T47D (cell line): ENCODE measurements at regions not wholly inside any gene's neighbourhood (a gene's known extent, or its start where the extent isn't known, plus 50 kb on each side); places are given as distances from the start of the nearest gene placed in this dataset.
"Not testable (repeated sequence)": the region's sequence is repeated elsewhere in the genome, so short reads cannot be mapped to it uniquely, and the experiment has no call there.

Source experiments
- DNase-seq, 2 experiments: peaks; one replicate each; pipeline versions ENCODE4 v3.0.0 to v3.0.0-alpha.2; 2011 to 2012; ENCODE audit warnings: low read depth in 1 of 2, low spot score in 1 of 2
- JUND ChIP-seq: IDR thresholded peaks from 2 replicates; pipeline ENCODE4 v1.6.1; 2012; ENCODE audit warnings: low read depth
- in situ Hi-C: cut with HindIII; loops from 2 replicates; pipeline ENCODE4 v1.10.0; 2016; ENCODE audit warnings: low sequenced_read_pairs, low pct_unique_long_range_greater_than_20kb

DNA sequence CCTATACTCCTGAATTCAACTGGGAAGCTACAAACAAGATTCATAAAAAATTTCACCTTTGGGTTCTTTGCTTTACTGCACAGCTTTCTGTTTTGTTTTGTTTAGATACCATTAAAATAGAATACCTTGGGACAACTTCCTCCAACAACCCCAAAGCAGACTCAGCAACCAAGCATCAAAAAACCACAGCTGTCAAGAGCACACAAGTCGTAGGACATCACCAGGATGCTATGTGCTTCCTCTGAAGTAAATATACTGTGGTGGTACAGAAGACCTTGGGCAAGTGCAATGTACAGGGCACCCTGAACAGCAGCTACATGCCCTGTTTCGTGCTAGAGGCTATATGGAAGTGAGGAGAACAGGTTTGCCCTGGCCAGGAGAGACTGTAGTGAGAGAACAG is 359.3 kb downstream of the BCL11B start:
- in situ Hi-C loops, result no loop called here
- TF ChIP-seq JUND, result no peak
- DNase-seq, result no peak

DNA sequence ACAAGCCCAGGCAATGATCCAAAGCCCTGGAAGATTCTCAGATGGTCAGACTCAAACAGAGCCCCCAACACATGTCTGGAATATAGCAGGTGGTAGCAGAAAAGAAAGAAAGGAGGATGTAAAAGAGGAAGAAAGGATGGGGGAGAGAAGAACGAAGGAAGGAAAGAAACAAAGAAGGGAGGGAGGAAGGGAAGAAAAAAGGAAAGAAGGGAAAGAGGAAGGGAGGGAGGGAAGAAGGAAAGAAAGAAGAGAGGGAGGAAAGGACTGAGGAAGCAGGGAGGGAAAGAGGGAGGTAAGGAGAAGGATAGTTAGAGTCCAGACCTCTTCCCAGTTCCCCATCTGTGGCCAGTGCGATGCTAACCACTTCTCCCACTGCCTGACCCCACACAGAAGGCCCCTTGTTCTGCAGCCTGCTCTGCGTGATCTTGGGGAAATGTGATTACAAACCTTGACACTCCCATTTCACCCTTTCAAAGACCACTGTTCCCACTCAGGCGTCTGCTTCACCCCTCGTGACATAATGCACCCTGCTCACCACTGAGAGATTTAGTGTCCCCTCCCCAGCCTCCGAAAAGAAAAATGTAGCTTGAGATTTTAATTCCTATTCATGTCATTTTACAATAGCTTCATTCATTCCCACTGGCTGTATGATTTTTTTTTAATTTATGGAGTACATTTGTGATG is 357.9 kb downstream of the BCL11B start:
- TF ChIP-seq JUND, result no peak
- in situ Hi-C loops, result no loop called here

DNA sequence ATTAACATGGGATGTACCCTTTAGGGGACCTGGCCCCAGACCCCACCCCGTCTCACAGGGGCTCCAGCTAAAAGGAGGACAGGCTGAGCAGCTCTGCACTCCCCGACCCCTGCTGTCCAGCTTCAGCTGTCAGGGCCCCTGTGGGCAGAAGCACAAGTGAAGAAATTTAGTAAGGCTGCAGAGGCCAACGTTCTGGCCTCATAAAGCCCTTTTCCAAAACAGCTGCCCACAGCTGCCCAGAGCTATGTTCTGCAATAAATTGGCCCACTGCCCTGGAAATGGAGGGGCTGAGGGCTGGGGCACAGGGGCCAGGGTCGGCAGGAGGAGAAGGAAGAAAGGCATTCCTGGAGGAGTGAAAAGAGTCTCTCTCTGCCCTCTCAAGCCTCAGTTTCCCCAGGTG is 357.1 kb downstream of the BCL11B start:
- in situ Hi-C loops, result no loop called here
- no peak for TF ChIP-seq JUND
- no peak for DNase-seq

More for the DNA sequence above, 357.9 kb downstream of the BCL11B start:
- DNase-seq, result no peak

DNA sequence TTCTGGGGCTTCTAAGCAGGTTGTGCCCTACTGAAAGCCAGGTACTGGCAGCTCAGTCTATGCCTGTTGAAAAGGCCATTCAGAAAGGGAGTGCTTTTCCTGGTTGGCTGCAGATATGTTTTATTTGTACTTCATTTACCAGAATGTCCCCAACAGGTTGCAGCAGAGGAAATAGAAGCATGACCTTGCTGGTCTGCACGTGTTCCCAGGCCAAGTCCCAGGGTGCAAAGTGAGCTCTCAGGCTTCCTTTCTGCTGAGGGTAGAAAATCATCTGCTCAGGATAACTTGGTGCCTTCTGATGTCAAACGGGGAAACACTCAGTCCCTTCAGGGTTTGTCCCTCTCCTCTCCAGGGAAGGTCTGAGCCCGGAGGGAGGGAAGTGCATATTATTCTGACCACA is 356.4 kb downstream of the BCL11B start:
- in situ Hi-C loops, result no loop called here
- no peak for TF ChIP-seq JUND
- DNase-seq, result no peak

DNA sequence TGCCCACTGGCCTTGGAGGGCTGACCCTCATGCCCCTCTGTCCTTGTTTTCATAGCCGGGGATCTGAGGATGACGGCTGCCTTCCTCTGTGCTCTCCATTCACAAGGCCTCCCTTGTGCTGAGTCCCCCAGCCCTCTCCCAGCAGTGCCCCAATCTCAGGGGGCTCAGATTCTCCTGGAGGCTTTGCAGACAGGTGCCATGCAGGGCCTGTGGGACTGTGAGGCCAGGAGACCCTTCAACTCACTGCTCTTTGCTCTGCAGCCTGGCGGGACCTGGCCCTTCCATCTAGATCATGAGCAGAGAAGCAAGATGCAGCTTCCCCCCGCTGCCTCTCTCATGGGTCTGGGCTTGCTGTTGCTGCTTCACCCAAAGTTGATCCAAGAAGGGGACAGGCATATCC is 356.0 kb downstream of the BCL11B start:
- TF ChIP-seq JUND, result no peak
- DNase-seq, result no peak
- in situ Hi-C loops, result no loop called here

DNA sequence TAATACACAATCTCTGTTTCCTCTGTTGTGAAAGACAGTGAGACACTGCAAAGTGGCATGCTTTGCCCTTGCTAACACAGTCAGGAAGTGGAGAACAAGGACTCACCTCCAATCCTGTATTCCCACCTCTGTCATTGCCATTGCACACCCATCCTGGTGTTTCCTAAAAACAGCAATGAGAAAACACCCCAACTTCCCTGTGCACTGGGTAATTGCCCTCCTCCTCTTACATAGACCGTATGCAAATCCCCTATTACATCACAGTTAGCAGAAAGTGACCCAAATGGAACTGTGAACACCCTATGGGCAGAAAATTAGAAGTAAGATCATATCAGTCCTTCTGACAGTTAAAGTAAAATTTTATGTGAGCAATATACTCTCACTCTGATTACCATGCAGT is 355.5 kb downstream of the BCL11B start:
- TF ChIP-seq JUND, result no peak
- DNase-seq, result no peak
- in situ Hi-C loops, result no loop called here

DNA sequence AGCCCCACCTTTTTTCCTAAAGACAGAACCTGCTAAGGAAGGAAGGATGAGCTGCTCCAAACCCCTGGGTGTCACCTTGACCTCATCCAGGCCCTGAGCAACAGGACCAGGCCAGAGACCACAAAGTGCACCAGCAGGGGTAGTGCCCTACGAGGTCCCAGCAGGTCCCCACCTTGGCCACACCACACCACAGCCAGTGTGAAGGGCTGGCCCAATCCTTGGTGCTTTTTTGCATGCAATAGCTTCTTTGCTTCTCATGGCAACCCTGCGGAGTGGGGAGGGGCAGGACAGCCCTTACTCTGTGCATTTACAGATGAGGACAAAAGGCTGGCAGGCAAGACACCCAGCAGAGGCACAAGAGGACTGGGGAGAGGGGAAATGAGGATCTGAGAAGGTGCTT is 352.6 kb downstream of the BCL11B start:
- no peak for DNase-seq
- TF ChIP-seq JUND, result no peak
- in situ Hi-C loops, result no loop called here

DNA sequence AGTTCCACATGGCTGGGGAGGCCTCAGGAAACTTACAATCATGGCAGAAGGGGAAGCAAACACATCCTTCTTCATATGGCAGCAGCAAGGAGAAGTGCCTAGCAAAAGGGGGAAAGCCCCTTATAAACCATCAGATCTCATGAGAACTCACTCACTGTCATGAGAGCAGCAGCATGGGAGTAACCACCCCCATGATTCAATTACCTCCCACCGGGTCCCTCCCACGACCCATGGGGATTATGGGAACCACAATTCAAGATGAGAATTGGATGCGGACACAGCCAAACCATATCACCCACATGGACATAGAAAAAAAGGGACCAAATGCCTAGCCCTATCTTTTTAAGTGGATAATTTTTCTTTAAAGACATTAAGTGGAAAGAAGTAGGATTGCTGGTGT is 350.7 kb downstream of the BCL11B start:
- DNase-seq, in situ Hi-C loops: not testable (repeated sequence)

DNA sequence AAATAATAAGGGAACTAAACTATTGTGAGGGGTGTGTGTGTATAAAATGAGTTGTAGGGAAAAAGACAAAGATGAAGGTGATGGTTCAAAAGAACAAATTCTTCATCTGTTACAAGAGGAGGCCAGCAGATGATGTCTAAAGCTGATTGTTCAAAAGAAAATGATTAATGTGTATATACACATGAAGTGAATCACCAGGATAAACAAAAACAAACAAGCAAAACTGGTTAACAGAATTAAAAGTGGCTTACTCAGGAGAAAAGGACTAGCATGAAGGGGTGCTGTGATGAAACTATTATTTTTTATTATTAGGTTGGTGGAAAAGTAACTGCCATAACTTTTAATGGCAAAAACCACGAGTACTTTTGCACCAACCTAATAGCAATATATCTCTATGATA is 348.4 kb downstream of the BCL11B start:
- in situ Hi-C loops, result no loop called here
- no peak for DNase-seq
- TF ChIP-seq JUND, result no peak

DNA sequence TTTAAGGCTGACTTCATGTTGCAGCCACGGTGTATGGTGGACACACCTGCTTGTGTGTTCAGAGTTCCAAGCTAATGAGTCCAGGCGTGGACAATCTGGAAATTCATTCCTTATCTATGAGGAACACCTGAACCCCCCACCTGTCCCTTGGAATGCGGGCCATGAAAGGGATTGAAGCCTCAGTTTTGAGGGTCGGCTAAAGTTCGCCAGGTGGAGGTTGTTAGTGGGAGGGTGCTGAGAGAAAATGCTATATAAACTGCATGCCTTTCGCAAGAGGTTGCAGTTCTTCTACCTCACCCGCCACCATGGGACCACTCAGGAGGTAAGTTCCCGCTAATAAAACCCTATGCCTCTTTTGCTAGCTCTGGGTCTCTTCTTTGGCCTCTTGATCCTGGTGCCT is 348.0 kb downstream of the BCL11B start:
- in situ Hi-C loops, result no loop called here
- no peak for DNase-seq
- no peak for TF ChIP-seq JUND

DNA sequence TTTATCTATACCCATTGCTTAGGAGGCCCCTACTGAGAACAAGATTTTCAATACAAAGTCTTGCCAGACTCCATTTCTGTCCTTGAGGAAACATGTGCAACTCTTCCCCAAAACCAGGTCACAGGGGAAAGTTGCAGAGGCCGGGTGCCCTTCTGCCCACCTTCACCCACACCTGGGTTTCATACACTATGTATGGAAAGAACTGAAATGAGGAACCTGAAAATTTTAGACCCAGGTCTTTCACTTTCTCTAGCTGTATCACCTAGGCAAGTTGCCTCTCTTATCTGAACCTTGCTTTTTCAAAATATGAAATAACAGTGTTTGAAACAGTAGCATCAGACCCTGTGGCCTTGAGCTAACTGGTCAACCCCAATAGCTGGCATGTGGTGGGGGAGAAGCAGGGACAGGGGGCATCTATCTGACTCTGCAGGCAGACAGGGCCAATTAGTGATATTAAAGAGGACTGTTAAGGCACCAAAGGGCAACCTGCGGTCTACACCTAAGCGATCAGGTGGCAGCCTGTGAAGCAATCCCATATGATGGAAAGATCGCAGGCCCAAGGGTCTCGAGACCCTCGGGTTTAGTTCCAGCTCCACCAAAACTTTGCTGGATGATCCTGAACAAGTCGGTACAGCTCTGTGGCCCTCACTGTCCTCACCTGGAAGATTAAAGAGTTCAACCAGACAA is 346.5 kb downstream of the BCL11B start:
- DNase-seq, result no peak
- in situ Hi-C loops, result no loop called here
- TF ChIP-seq JUND, result no peak

DNA sequence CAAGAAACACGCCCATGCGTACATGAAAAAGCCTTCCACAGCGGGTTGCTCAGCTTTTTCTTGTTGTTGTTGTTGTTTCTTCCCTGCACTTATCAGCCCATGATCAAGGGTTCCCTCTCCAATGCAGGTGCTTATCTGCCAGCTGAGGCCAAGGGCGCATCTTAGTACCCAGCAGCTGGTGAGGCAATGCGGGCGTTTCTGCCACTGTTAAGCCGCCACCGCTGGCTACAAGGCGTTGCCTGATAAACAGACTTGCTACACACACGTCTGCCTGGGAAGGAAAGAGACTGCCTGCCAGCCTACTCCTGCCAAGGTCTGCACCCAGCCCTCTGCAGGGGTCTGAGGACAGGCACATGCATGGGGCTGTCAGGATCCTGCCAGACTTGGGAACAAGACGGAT is 345.9 kb downstream of the BCL11B start:
- in situ Hi-C loops, result no loop called here
- no peak for TF ChIP-seq JUND

DNA sequence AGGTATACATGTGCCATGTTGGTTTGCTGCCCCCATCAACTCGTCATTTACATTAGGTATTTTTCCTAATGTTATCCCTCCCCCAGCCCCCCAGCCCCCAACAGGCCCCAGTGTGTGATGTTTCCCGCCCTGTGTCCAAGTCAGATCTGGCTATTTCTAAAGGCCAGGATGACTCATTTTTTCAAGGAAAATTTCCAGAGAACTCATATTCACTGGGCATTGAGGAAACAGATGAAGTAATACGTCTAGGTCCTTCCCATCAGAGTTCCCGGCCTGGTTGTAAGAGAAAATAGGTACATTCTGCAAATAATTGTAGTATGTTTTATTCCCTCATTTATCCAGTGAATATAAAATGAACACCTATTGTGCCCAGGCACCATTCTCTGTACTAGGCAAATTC is 345.2 kb downstream of the BCL11B start:
- no peak for DNase-seq
- in situ Hi-C loops, result no loop called here
- TF ChIP-seq JUND, result no peak

More for the DNA sequence above, 345.9 kb downstream of the BCL11B start:
- no peak for DNase-seq

DNA sequence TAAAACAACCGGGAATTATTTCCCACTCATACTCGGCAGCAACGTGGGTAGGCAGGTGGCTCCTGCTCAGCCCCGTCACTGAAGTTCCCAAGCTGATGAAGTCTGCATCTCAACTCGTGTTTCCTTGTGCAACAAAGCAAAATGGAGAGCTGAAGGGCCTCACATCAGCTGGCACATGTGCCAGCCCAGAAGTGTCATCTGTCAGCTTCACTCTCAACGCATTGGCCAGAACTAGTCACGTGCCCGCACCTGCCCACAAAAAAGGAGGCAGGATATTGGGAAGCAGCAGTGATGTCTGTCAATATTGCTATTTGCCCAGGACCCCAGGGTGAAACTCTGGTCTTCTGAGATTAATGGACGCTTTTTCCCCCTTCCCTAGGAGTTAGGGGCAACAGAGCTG is 344.0 kb downstream of the BCL11B start:
- in situ Hi-C loops, result no loop called here
- no peak for DNase-seq
- no peak for TF ChIP-seq JUND
